Renal cortex interstitium (tissue), 11 donors: ENCODE measurements at regions not wholly inside any gene's neighbourhood (a gene's known extent, or its start where the extent isn't known, plus 50 kb on each side); places are given as distances from the start of the nearest gene placed in this dataset.
"Not testable (repeated sequence)": the region's sequence is repeated elsewhere in the genome, so short reads cannot be mapped to it uniquely, and the experiment has no call there.

ENCODE experiments used
- DNase-seq, 11 donors: peaks; one replicate each; pipeline ENCODE4 v3.0.0-alpha.2; 2013; ENCODE audit warnings: low read depth in 9 of 11, low spot score in 4 of 11; ENCODE audit errors: extremely low read depth in 1 of 11

DNA sequence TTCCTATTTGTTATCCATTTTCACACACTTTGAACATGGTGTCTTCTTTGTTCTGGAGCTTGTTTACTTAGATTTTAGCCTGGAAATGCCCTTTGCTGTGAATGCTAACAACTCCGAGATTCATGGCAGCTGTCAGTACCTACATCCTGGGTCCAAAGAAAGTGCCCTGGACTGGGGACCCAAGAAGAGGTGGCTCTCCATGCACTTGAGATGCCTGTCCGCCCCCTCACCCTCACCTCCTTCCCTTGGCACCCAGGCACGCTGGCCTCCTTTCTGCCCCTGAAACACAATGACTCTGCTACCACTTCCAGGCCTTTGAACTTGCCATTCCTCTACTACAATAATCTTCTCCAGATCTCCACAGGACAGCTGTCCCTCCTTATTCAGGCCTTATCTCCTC is 324.2 kb downstream of the ANAPC1 start:
- not testable (repeated sequence) for DNase-seq

DNA sequence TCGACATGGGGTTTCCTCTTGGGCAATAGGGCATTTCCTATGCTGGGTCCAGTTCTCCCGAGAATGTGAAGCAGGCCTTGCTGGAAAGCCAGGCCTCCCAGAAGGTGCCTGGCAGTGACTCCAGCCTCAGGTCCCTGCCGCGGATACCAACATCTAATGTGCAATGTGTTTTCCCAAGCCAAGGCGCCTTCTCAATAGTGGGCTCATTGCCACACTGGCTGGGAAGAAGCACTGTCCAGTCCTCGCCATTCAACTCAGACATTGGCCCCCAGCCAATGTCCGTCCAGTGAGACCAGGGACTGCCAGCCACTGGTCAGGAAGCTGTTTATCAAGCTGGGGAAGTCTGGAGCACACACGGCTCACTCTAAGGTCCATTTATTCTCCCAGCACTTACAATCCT is 317.9 kb downstream of the ANAPC1 start:
- DNase-seq, result peak in 2 of 11 donors; percentile 6 to 7

DNA sequence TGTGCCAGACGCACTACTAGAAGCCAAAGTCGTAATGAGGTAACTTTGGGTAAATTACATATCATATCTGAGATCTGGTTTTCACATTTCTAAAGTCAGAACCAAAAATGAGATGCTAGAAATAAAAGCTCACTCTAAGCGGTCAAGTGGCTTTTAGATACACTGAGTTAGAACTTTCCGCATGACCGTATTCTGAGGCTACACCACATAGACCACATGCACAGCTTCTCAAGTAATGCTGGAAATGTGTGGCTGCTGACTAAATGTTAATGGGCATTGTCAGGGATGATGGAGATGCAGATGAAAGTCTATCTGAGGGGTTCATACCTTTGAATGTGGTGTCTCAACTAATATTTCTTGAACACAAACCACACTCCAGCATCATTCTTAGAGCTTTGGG is 316.8 kb downstream of the ANAPC1 start:
- not testable (repeated sequence) for DNase-seq

DNA sequence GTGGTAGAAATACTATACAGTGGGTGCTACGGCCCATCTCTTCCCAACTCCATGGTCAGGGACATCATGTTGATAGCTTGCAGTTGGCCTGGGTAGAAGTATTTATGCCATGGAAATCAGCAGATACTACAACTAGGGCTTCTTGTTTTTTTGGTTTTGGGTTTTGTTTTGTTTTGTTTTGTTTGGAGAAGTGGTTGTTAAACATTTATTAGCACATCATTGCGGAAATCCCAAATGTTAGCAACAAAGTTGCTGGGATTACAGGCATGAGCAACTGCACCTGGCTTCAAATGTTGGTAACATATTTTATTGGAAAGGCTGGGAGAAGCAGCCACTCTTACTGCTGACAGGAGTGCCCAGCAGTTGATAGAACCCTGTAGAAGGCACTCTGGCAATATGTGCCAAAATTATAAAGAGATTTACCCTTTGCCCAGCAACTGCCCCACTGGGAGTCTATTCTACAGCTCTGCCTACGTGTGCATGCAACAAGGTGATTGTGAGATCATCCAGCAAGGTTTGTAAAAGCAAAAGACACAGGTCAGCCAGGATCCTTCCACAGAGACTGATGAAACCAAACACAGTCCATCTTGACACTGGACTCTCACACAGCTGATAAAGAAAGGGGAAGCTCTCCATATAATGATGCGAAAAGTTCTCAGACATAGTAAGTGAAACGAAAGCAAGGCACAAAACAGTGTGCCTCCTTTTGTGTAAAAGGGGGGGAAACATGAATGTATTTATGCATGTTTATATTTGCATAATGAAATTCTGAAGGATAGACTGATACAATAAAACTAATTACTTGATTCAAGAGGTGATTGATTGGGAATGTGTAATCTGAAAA is 314.4 kb downstream of the ANAPC1 start:
- peak in 1 of 11 donors; percentile 1 for DNase-seq

DNA sequence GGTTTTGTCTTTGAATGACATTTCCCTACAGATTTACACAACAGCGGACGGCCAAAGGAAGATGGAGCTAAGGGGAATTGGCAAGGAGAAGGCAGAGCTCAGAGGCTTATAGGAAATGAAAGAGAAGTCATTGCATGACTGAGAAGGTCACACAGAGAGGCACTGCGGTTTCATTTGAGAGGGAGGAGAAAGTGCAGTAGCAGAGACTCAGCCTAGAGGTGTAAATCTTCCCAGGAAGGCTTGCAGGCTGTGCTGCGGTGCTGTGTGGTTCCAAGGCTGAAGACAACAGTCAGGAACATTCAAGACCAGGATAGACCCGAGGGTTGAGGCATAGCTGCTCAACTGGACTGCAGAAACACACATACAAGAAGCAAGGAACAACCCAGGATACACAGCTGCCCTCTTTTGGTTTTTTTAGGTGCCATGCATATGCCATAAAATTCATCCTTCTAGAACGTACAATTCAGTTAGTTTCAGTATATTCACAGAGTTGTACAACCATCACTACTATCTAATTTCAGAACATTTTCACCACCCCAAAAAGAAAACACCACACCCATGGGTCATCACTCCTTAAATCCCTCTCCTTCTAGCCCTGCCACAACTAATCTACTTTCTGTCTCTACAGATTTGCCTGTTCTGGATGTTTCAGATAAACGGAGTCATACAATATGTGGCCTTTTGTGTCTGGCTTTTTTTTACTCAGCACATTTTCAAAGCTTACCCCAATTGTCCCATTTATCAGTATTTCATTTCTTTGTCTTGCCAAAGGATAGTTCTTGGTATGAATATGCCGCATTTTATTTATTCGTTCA is 313.5 kb downstream of the ANAPC1 start:
- DNase-seq, result not testable (repeated sequence)

DNA sequence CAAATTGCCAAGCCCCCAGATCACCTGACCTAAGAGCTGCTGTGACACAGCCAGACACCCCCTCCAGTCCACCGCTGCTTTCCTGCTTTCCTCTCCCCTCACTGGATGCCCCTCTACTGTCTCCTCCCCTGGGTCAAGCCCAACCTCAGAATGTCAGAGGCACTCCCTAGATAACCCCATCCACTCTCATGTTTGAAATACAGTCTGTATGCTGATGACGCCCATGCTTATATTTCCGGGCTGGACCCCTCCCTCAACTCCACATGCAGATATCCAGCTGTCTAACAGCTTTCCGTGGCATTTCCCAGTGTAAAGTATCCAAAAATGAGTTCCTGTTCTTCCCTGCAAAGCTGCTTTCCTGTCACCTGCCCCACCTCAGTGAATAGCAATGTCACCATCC is 309.2 kb downstream of the ANAPC1 start:
- not testable (repeated sequence) for DNase-seq

DNA sequence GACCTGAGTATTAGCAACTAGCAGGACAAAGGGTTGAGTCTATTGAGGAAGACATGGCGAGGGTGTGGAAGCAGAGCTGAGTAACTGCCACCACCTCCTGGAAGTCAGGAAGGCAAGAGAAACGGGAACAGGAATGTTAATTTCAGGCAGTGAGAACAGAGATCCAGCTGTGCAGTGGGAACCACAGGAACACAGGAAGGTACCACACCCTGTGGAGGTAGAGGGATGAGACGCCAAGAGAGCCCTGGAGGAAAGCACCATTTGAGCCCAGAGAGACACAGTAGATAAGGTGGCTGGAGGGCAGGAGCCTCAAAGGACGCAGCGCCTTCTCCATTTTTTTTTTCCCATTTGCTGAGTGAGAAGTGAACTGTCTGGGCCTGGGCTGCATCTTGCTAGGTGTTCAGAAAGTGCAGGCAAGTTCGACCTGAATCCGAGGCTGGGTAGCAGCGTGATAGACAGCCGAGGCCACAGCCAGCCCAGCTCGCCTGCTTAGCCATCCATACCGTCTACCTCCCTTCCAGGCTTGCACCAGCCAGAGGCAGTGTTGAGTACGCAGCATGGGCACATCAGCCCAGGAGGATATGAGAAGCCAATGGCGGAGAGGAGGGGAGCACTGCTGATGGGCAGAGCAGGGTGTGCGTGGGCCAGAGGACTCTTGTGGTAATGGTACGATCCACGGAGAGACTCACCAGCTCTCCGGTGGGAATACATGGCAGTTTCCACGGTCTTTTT is 306.7 kb downstream of the ANAPC1 start:
- DNase-seq, result not testable (repeated sequence)

DNA sequence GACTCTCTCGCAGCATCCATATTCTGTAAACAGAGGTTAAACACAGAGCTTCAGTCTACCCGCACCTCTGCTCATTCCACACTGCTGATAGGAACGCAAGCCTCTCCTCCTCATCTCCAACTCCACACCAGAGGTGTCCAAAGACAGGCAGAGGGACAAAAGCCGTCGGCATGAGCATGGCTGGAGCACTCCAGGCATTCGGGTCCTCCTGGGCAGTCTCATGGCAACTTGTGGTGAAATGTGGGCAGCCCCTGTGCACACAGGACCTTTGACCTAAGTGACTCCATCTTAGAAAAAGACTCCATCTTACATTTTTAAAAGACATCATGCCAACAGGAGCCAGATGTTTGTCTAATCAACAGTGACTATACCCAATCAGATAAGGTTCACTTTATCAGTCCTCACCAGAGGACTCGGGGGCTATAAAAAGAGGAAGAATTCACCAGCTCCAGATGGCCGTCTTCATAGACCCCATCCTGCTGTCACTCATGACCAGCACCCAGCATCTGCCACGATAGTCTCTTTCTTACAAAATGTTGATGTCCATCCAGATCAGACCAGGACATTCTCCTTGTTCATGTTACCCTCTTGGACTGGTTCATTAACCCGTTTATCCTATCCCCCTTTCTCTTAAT is 304.4 kb downstream of the ANAPC1 start:
- DNase-seq, result not testable (repeated sequence)

DNA sequence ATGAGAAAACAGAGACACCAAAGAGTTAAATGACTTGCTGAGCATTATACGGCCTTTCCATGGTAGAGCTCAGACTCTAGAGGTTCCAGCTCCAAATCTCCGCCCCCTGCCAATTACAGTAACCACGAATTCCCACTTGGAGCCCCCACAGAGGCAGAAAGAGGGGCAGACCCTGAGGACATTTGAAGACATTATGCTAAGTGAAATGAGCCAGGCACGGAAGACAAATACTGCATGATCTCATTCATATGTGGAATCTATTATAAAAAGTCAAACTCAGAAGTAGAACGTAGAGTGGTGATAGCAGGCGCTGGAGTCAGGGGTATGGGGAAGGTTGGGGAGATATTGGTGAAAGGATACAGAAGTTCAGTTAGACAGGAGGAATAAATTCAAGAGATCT is 303.4 kb downstream of the ANAPC1 start:
- not testable (repeated sequence) for DNase-seq

DNA sequence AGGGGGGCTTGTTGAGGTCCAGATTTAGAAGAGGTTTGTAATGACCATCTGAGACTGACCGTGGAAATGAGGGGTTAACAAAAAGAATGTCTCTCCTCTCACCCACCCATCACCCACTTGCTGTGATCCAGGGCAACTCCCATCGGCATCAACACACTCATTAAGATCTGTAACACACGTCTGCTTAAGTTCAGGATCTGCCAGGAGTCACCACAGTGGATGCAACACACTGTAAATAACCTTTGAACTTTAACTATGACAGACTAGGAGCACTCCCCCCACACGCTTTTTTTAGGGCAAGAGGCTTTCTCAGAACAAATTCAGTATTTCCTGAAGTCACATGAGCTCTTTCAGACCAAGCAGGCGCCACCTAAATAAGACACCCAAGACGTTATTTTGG is 301.9 kb downstream of the ANAPC1 start:
- DNase-seq, result not testable (repeated sequence)

DNA sequence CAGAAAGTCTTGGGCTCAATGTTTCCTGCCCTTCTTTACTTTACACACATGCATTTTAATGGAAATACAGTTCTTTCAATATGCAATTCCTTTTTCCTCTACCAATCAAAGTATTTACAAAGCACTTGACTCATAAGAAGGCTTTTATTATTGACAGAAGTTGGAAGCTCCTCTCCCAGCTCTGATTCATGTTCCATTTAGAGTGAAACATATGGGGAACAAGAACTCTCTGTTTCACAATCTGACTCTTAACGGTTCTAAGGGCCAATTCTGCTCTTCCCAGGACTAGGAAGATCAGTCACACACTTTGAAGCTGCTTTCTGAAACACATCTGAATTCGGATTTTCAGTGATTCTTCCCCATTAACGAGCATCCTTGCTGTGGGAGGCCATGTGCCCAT is 300.5 kb downstream of the ANAPC1 start:
- DNase-seq, result not testable (repeated sequence)

DNA sequence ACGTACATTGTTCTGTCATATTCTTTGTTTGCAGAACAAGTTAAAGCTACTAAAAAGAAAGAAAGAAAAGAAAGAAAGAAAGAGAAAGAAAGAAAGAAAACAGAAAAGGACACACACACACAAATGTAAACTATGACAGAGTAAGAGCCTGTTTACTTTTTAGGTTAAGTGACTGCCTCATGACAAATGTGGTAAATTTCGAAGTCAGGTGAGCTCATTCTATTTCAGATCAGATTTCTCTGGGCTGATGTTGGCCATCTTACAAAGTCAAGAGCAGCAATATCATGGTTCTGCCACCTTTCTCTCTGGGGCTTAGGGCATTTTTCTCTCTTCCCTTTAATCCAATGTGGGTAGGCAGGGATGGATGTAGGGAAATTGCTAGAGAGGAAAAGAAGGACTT is 299.5 kb downstream of the ANAPC1 start:
- not testable (repeated sequence) for DNase-seq

DNA sequence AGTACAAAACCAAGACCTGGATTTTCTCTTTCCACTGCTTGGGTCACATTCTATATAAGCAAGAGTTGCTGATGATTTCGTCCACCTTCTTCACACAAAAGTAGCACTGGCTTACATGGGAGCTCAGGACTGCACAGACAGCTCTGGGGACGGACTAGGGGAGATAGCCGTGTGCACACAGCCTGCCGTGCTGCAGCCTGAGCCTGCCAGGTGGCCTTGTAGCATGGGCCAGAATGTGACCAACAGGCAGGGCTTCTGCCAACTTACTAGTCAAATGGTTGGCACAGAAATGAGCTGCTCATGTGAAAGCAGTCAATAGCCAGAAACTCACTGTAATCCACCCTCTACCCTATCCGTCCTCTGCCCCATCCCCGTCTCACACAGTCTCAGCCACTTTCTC is 299.0 kb downstream of the ANAPC1 start:
- DNase-seq, result not testable (repeated sequence)

DNA sequence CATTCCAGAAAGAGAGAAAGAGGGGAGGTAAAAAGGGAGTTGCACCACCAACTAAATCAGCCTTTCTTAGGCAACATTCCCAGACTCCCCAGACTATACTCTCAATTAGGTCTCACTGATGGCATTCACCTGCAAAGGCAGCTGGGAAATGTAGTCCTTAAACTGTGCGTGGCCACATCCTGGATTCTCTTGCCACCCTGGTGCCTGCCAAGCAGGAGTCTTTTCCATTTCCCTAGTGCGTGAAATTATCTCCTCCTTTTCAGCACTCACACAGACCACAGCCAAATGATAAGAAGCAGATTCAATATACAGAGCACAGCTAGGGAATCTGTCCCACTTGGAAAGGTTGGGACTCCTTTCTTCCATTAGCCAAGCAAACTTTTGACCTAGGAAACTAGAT is 298.0 kb downstream of the ANAPC1 start:
- not testable (repeated sequence) for DNase-seq

DNA sequence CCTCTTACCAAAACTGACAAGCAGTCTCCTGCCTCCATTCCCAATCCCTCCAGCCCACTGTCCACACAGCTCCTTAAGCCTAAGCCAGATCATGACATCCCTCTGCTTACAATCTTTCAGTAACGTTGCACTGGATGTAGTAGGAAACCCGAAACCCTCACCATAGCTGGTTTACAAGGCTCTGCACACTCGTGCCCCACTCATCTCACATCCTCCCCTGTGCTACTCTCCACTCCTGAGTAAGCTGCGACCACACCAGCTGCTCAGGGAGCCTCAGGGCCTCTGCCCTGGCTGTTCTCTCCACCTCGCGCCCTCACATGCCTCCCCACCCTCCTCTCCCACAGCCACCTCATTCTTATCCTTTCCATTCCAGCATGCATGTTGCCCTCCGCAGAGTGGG is 288.9 kb downstream of the ANAPC1 start:
- DNase-seq, result not testable (repeated sequence)

DNA sequence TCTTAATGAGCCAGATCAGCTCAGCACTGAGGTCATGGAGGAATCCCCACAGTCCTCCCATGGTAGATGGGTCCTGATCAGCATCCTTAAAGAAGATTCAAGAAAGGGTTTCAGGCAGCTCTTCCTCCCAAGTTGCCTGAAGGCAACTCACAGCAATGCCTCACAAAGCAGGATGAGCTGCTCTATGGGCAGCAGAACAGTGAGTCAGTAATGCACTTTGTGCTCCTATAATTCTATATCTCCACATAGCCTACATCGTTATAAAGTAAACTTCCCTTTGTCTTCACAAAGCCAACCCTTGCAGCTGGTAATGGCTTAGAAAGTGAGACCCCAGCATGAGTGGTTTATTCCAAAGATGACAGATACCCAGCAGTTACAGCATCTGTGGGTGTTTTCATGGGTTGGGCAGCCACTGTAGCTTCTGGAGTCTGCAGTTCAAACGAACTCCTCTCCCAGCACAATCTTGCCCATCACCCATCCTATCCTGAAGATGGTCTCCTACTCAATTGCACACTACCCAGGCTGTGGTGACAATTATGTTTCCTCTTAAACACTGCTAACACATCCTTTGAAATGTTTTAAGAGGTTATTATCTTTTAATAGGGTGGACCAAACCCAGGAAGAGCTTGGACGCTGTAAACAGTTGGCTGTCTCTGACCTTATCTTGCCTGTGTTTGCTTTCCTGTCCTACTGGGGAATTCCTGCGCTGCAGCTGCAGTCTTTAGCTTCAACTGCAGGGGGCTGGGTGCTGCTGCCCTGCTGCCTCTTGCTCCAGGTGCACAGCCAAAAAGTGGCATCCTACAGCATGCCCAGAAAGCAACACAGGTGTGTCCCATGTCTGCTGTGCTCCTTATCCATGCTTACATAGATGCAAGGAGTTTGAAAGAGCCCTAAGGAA is 286.9 kb downstream of the ANAPC1 start:
- DNase-seq, result not testable (repeated sequence)

DNA sequence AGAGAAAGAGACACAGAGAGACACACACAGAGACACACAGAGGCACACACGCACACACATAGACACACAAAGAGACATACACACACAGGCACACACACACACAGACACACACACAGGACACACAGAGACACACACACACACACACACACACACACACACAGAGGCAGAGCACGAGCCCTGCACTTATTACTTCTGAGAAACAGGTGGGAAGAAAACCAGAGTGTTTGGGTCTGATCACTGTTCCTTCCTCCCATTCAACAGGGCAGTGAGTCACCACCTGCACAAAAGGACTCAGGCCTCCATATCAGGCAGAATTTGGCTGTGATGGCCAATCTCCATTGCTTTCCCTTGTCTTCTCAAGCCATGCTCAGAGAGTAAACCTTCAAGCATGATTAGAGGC is 285.0 kb downstream of the ANAPC1 start:
- not testable (repeated sequence) for DNase-seq

DNA sequence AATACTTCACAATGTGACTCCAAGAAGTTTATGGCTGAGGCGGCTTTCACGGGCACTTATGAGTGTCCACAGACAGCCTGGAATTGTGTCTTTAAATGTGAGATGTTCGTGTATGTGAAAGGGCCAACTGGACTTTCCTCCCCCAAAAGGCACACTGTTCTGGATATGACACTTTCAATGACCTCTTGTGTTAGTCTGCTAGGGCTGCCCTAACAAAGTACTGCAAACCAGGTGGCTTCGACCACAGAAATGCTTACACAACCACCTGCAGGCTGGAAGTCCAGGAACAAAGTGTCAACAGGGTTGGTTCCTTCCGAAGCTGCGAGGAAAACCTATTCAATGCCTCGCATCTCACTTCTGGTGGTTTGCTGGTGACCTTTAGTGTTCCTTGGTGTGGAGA is 281.7 kb downstream of the ANAPC1 start:
- not testable (repeated sequence) for DNase-seq
